ENCODE measurements at regions not wholly inside any gene's neighbourhood (a gene's known extent, or its start where the extent isn't known, plus 50 kb on each side); places are given as distances from the start of the nearest gene placed in this dataset.

DNA sequence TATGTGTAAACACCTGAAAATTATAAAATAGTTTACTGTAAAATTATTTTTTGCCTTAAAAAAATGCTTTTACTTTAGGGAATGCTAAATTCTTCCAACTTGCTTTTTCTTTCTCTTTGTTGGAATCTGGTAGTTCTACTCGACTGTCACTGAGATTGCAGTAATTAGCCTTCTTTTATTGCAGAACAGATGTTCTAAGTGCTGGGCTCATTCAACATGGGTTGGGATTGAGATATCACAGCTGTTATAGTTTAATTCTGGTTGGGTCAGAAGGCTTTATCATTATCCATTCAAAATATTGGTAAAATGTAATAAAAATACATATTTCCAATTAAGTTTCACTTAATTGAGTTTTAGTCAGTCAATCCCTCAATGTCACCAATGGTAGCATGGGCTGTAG is 686.7 kb downstream of the CDH18 start (continued):
- TF ChIP-seq CHD7 (IDR thresholded peaks at IDR 0.05; ENCODE audit: insufficient replicate concordance, low read length) (no peak), NRF1 (IDR thresholded peaks at IDR 0.05; ENCODE audit: low read depth, low read length) (no peak), TAF1 (IDR thresholded peaks at IDR 0.05; ENCODE audit: low read depth, low read length) (no peak), SIN3A (conservative IDR thresholded peaks at IDR 0.05 in 1 of 2, IDR thresholded peaks at IDR 0.05 in 1 of 2; ENCODE audit: low read depth in 1 of 2, low read length in 2 of 2) (no peak), ASH2L (IDR thresholded peaks at IDR 0.05; ENCODE audit: low read length) (no peak), PHF8 (conservative IDR thresholded peaks at IDR 0.05; ENCODE audit: low read depth, low read length) (no peak), CREB1 (IDR thresholded peaks at IDR 0.05) (no peak), CTCF (IDR thresholded peaks at IDR 0.05; ENCODE audit: control extremely low read depth in 1 of 3, insufficient read depth in 1 of 3, low read depth in 1 of 3, low read length in 3 of 3) (no peak), CEBPB (IDR thresholded peaks at IDR 0.05; ENCODE audit: low read depth, low read length) (no peak), CTBP2 (IDR thresholded peaks at IDR 0.05; ENCODE audit: borderline replicate concordance, insufficient read depth, insufficient read length, low read length) (no peak)

All from H1 (cell line).